HEK293T (cell line): ENCODE measurements at regions not wholly inside any gene's neighbourhood (a gene's known extent, or its start where the extent isn't known, plus 50 kb on each side); places are given as distances from the start of the nearest gene placed in this dataset.

ENCODE experiments used
- ELF4 ChIP-seq: fragments of 450-650 bp; IDR thresholded peaks from 2 replicates; pipeline ENCODE4 v1.6.1; 2017; ENCODE audit warnings: antibody characterized with exemption
- FOXA1 ChIP-seq: fragments of 450-650 bp; IDR thresholded peaks from 2 replicates; pipeline ENCODE4 v1.6.1; 2016; ENCODE audit warnings: mild to moderate bottlenecking
- FOXM1 ChIP-seq: fragments of 450-650 bp; IDR thresholded peaks from 2 replicates; pipeline ENCODE4 v1.6.1; 2017; ENCODE audit warnings: mild to moderate bottlenecking, borderline replicate concordance
- SP1 ChIP-seq: fragments of 450-650 bp; IDR thresholded peaks from 2 replicates; pipeline ENCODE4 v1.6.1; 2017
- TF ChIP-seq, protein P1 (sequence below): fragments of 450-650 bp; IDR thresholded peaks from 2 replicates; pipeline ENCODE4 v1.6.1; 2016

DNA sequence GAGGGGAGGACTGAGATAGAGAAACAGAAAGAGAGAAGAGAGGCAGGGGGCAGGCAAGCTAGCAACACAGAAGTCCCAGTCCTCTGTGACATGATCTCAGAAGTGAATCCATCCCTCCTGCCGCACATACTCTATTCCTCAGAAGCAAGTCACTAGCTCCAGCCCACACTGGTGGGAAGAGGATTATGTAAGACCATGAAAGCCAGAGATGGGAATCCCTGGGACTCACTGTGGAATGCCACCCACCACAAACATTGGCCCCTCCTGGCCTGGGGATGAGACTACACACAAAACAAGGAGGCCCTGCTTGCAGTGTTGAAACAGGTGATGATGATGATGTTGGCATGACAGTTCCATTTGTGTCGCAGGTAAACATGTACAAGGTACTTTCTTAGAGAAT lies 419.9 kb downstream of the IRS2 start:
- TF ChIP-seq FOXM1 (no peak), SP1 (no peak), FOXA1 (no peak), ELF4 (no peak)
- TF ChIP-seq, protein P1, sequence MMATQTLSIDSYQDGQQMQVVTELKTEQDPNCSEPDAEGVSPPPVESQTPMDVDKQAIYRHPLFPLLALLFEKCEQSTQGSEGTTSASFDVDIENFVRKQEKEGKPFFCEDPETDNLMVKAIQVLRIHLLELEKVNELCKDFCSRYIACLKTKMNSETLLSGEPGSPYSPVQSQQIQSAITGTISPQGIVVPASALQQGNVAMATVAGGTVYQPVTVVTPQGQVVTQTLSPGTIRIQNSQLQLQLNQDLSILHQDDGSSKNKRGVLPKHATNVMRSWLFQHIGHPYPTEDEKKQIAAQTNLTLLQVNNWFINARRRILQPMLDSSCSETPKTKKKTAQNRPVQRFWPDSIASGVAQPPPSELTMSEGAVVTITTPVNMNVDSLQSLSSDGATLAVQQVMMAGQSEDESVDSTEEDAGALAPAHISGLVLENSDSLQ, result no peak
